Astrocyte of the hippocampus (primary cell): ENCODE measurements at regions not wholly inside any gene's neighbourhood (a gene's known extent, or its start where the extent isn't known, plus 50 kb on each side); places are given as distances from the start of the nearest gene placed in this dataset.
A peak's percentile ranks its signal among the peaks of the same experiment; 100 is the strongest.

Experiments
- DNase-seq: peaks from one replicate; pipeline ENCODE4 v3.0.0; 2011; ENCODE audit warnings: low read depth, low spot score

- no peak for DNase-seq
Observed at GRCh38 chr5:57844410-57844809, 361.8 kb upstream of the ACTBL2 start.

GRCh38 chr5:57843059-57843367 is 360.4 kb upstream of the ACTBL2 start:
- no peak for DNase-seq

- no peak for DNase-seq
Observed at GRCh38 chr5:57842364-57843058, 359.9 kb upstream of the ACTBL2 start.

GRCh38 chr5:57841676-57842363 is 359.2 kb upstream of the ACTBL2 start:
- DNase-seq = peak; percentile 94

- DNase-seq = no peak
Observed at GRCh38 chr5:57839437-57840079, 356.9 kb upstream of the ACTBL2 start.

GRCh38 chr5:57839025-57839424 is 356.4 kb upstream of the ACTBL2 start:
- no peak for DNase-seq

- DNase-seq = no peak
Observed at GRCh38 chr5:57836921-57837320, 354.3 kb upstream of the ACTBL2 start.

- DNase-seq = no peak
Observed at GRCh38 chr5:57836331-57836730, 353.7 kb upstream of the ACTBL2 start.

- DNase-seq = peak; percentile 86
Observed at GRCh38 chr5:57834829-57835608, 352.4 kb upstream of the ACTBL2 start.

- no peak for DNase-seq
Observed at GRCh38 chr5:57833489-57833888, 350.9 kb upstream of the ACTBL2 start.

GRCh38 chr5:57832875-57833274 is 350.3 kb upstream of the ACTBL2 start:
- peak; percentile 80 for DNase-seq

GRCh38 chr5:57831932-57832331 is 349.3 kb upstream of the ACTBL2 start:
- no peak for DNase-seq

GRCh38 chr5:57831090-57831489 is 348.5 kb upstream of the ACTBL2 start:
- no peak for DNase-seq

GRCh38 chr5:57828221-57828620 is 345.6 kb upstream of the ACTBL2 start:
- no peak for DNase-seq

GRCh38 chr5:57825031-57825686 is 342.5 kb upstream of the ACTBL2 start:
- DNase-seq = peak; percentile 95

GRCh38 chr5:57824623-57825022 is 342.0 kb upstream of the ACTBL2 start:
- DNase-seq = no peak

- DNase-seq = peak; percentile 86
Observed at GRCh38 chr5:57824047-57824446, 341.4 kb upstream of the ACTBL2 start.

GRCh38 chr5:57822651-57823050 is 340.0 kb upstream of the ACTBL2 start:
- DNase-seq = no peak

- DNase-seq = no peak
Observed at GRCh38 chr5:57818397-57818796, 335.8 kb upstream of the ACTBL2 start.

GRCh38 chr5:57817924-57818323 is 335.3 kb upstream of the ACTBL2 start:
- DNase-seq = no peak

- peak; percentile 59 for DNase-seq
Observed at GRCh38 chr5:57817001-57817453, 334.4 kb upstream of the ACTBL2 start.

GRCh38 chr5:57816108-57816507 is 333.5 kb upstream of the ACTBL2 start:
- DNase-seq = peak; percentile 95
